Activated naive CD4-positive, alpha-beta T cell treated with anti-CD3 and anti-CD28 coated beads, Interleukin-2, amount 10 ng/mL, durations not matched to agents 7 days and 5 days (primary cell): ENCODE measurements at regions not wholly inside any gene's neighbourhood (a gene's known extent, or its start where the extent isn't known, plus 50 kb on each side); places are given as distances from the start of the nearest gene placed in this dataset.

Experiments used
- CTCF ChIA-PET: fragments of 350-600 bp; sonication (Branson Sonifier 250); formaldehyde crosslinking; loops from one replicate; lab custom pipeline; 2021; ENCODE audit warnings: antibody characterized with exemption; lab: Charles Lee
- DNase-seq: peaks from one replicate; pipeline ENCODE4 v3.0.0-alpha.2; 2020
- H3K27ac Mint-ChIP-seq: one replicate; pipeline ENCODE4 v1.8.0; 2021; ENCODE audit warnings: mild to moderate bottlenecking, moderate library complexity, mixed read lengths
- H3K27me3 Mint-ChIP-seq: one replicate; pipeline ENCODE4 v1.8.0; 2021; ENCODE audit warnings: mild to moderate bottlenecking, mixed read lengths
- H3K36me3 Mint-ChIP-seq: one replicate; pipeline ENCODE4 v1.8.0; 2021; ENCODE audit warnings: mixed read lengths
- H3K4me1 Mint-ChIP-seq: one replicate; pipeline ENCODE4 v1.8.0; 2021; ENCODE audit warnings: mixed read lengths
- H3K4me3 Mint-ChIP-seq: one replicate; pipeline ENCODE4 v1.8.0; 2021; ENCODE audit warnings: mild to moderate bottlenecking, moderate library complexity, mixed read lengths
- H3K9me3 Mint-ChIP-seq: one replicate; pipeline ENCODE4 v1.8.0; 2021; ENCODE audit warnings: mixed read lengths

GRCh38 chr12:86838711-86839110 is 582.5 kb upstream of the MGAT4C start:
- no peaks in the 10 kb centered on the region for H3K36me3 Mint-ChIP-seq
- H3K9me3 Mint-ChIP-seq, result peaks cover 7% of the 10 kb centered on the region
- H3K4me3 Mint-ChIP-seq, result no peak overlapping the region
- H3K27ac Mint-ChIP-seq, result no peak overlapping the region
- CTCF ChIA-PET, result no interaction called here
- no peaks in the 10 kb centered on the region for H3K27me3 Mint-ChIP-seq
- no peaks in the 10 kb centered on the region for H3K4me1 Mint-ChIP-seq
- no peak for DNase-seq

- H3K36me3 Mint-ChIP-seq, result no peaks in the 10 kb centered on the region
- H3K27me3 Mint-ChIP-seq, result no peaks in the 10 kb centered on the region
- H3K9me3 Mint-ChIP-seq, result peaks cover 5% of the 10 kb centered on the region
- H3K4me3 Mint-ChIP-seq, result no peak overlapping the region
- no peaks in the 10 kb centered on the region for H3K4me1 Mint-ChIP-seq
- H3K27ac Mint-ChIP-seq, result no peak overlapping the region
- DNase-seq, result no peak
- CTCF ChIA-PET, result no interaction called here
Observed at GRCh38 chr12:86838260-86838659, 582.1 kb upstream of the MGAT4C start.

GRCh38 chr12:86837246-86837645 is 581.1 kb upstream of the MGAT4C start:
- CTCF ChIA-PET, result interaction anchor here (0.6 kb wide), 1 partner anchor 92 kb away, joined by 4 read pairs; no protein-coding TSS in a partner anchor
- DNase-seq, result no peak
- H3K9me3 Mint-ChIP-seq, result peaks cover 5% of the 10 kb centered on the region
- no peaks in the 10 kb centered on the region for H3K4me1 Mint-ChIP-seq
- no peak overlapping the region for H3K4me3 Mint-ChIP-seq
- no peak overlapping the region for H3K27ac Mint-ChIP-seq
- H3K36me3 Mint-ChIP-seq, result no peaks in the 10 kb centered on the region
- H3K27me3 Mint-ChIP-seq, result no peaks in the 10 kb centered on the region

- no peak for DNase-seq
- H3K4me1 Mint-ChIP-seq, result no peaks in the 10 kb centered on the region
- H3K4me3 Mint-ChIP-seq, result no peak overlapping the region
- H3K9me3 Mint-ChIP-seq, result peaks cover 2% of the 10 kb centered on the region
- no peak overlapping the region for H3K27ac Mint-ChIP-seq
- no peaks in the 10 kb centered on the region for H3K36me3 Mint-ChIP-seq
- no peaks in the 10 kb centered on the region for H3K27me3 Mint-ChIP-seq
- CTCF ChIA-PET, result no interaction called here
Observed at GRCh38 chr12:86834217-86834616, 578.0 kb upstream of the MGAT4C start.

- H3K27me3 Mint-ChIP-seq, result no peaks in the 10 kb centered on the region
- no peak overlapping the region for H3K27ac Mint-ChIP-seq
- H3K4me1 Mint-ChIP-seq, result no peaks in the 10 kb centered on the region
- no peak overlapping the region for H3K4me3 Mint-ChIP-seq
- DNase-seq, result no peak
- H3K36me3 Mint-ChIP-seq, result no peaks in the 10 kb centered on the region
- H3K9me3 Mint-ChIP-seq, result peaks cover 5% of the 10 kb centered on the region
- CTCF ChIA-PET, result no interaction called here
Observed at GRCh38 chr12:86827409-86827808, 571.2 kb upstream of the MGAT4C start.

GRCh38 chr12:86826051-86826450 is 569.9 kb upstream of the MGAT4C start:
- Mint-ChIP-seq H3K4me1 (no peaks in the 10 kb centered on the region), H3K9me3 (peaks cover 5% of the 10 kb centered on the region), H3K27ac (no peak overlapping the region), H3K4me3 (no peak overlapping the region), H3K27me3 (no peaks in the 10 kb centered on the region), H3K36me3 (no peaks in the 10 kb centered on the region)
- CTCF ChIA-PET, result no interaction called here
- no peak for DNase-seq

- Mint-ChIP-seq H3K4me3 (no peak overlapping the region), H3K9me3 (peaks cover 2% of the 10 kb centered on the region), H3K4me1 (no peaks in the 10 kb centered on the region), H3K27ac (no peak overlapping the region), H3K27me3 (no peaks in the 10 kb centered on the region), H3K36me3 (no peaks in the 10 kb centered on the region)
- DNase-seq, result no peak
- CTCF ChIA-PET, result no interaction called here
Observed at GRCh38 chr12:86801439-86801838, 545.2 kb upstream of the MGAT4C start.

- no peak overlapping the region for H3K27ac Mint-ChIP-seq
- H3K4me1 Mint-ChIP-seq, result no peaks in the 10 kb centered on the region
- DNase-seq, result no peak
- CTCF ChIA-PET, result no interaction called here
- no peaks in the 10 kb centered on the region for H3K36me3 Mint-ChIP-seq
- no peak overlapping the region for H3K4me3 Mint-ChIP-seq
- no peaks in the 10 kb centered on the region for H3K27me3 Mint-ChIP-seq
- no peaks in the 10 kb centered on the region for H3K9me3 Mint-ChIP-seq
Observed at GRCh38 chr12:86799616-86800015, 543.4 kb upstream of the MGAT4C start.

GRCh38 chr12:86796550-86796949 is 540.4 kb upstream of the MGAT4C start:
- no peaks in the 10 kb centered on the region for H3K27me3 Mint-ChIP-seq
- no peak overlapping the region for H3K27ac Mint-ChIP-seq
- CTCF ChIA-PET, result no interaction called here
- no peaks in the 10 kb centered on the region for H3K36me3 Mint-ChIP-seq
- DNase-seq, result no peak
- H3K4me3 Mint-ChIP-seq, result no peak overlapping the region
- no peaks in the 10 kb centered on the region for H3K4me1 Mint-ChIP-seq
- no peaks in the 10 kb centered on the region for H3K9me3 Mint-ChIP-seq

- DNase-seq, result no peak
- H3K27ac Mint-ChIP-seq, result no peak overlapping the region
- CTCF ChIA-PET, result no interaction called here
- no peaks in the 10 kb centered on the region for H3K4me1 Mint-ChIP-seq
- H3K9me3 Mint-ChIP-seq, result peaks cover 2% of the 10 kb centered on the region
- no peaks in the 10 kb centered on the region for H3K27me3 Mint-ChIP-seq
- no peaks in the 10 kb centered on the region for H3K36me3 Mint-ChIP-seq
- H3K4me3 Mint-ChIP-seq, result no peak overlapping the region
Observed at GRCh38 chr12:86788661-86789060, 532.5 kb upstream of the MGAT4C start.

- H3K27ac Mint-ChIP-seq, result no peak overlapping the region
Observed at GRCh38 chr12:86787419-86787818, 531.2 kb upstream of the MGAT4C start.

GRCh38 chr12:86777325-86777724 is 521.1 kb upstream of the MGAT4C start:
- Mint-ChIP-seq H3K4me1 (no peaks in the 10 kb centered on the region), H3K4me3 (no peak overlapping the region), H3K36me3 (no peaks in the 10 kb centered on the region), H3K27ac (no peak overlapping the region), H3K9me3 (peaks cover 5% of the 10 kb centered on the region), H3K27me3 (no peaks in the 10 kb centered on the region)
- no peak for DNase-seq
- CTCF ChIA-PET, result no interaction called here

More at GRCh38 chr12:86787419-86787818, 531.2 kb upstream of the MGAT4C start:
- Mint-ChIP-seq H3K36me3 (no peaks in the 10 kb centered on the region), H3K4me3 (no peak overlapping the region), H3K27me3 (no peaks in the 10 kb centered on the region), H3K4me1 (no peaks in the 10 kb centered on the region), H3K9me3 (peaks cover 2% of the 10 kb centered on the region)
- DNase-seq, result no peak
- CTCF ChIA-PET, result no interaction called here

- CTCF ChIA-PET, result no interaction called here
- no peak overlapping the region for H3K4me3 Mint-ChIP-seq
- H3K36me3 Mint-ChIP-seq, result no peaks in the 10 kb centered on the region
- H3K9me3 Mint-ChIP-seq, result peaks cover 2% of the 10 kb centered on the region
- no peaks in the 10 kb centered on the region for H3K4me1 Mint-ChIP-seq
- H3K27me3 Mint-ChIP-seq, result no peaks in the 10 kb centered on the region
- H3K27ac Mint-ChIP-seq, result no peak overlapping the region
- no peak for DNase-seq
Observed at GRCh38 chr12:86774841-86775388, 518.7 kb upstream of the MGAT4C start.

- no peak overlapping the region for H3K27ac Mint-ChIP-seq
- no peak for DNase-seq
Observed at GRCh38 chr12:86772696-86773095, 516.5 kb upstream of the MGAT4C start.

GRCh38 chr12:86770871-86771270 is 514.7 kb upstream of the MGAT4C start:
- Mint-ChIP-seq H3K36me3 (no peaks in the 10 kb centered on the region), H3K9me3 (peaks cover 2% of the 10 kb centered on the region), H3K4me1 (no peaks in the 10 kb centered on the region), H3K4me3 (no peak overlapping the region), H3K27ac (no peak overlapping the region), H3K27me3 (no peaks in the 10 kb centered on the region)
- CTCF ChIA-PET, result no interaction called here
- no peak for DNase-seq

More at GRCh38 chr12:86772696-86773095, 516.5 kb upstream of the MGAT4C start:
- Mint-ChIP-seq H3K4me1 (no peaks in the 10 kb centered on the region), H3K4me3 (no peak overlapping the region), H3K36me3 (no peaks in the 10 kb centered on the region), H3K27me3 (no peaks in the 10 kb centered on the region), H3K9me3 (peaks cover 2% of the 10 kb centered on the region)
- CTCF ChIA-PET, result no interaction called here

- no peak overlapping the region for H3K4me3 Mint-ChIP-seq
- no peaks in the 10 kb centered on the region for H3K4me1 Mint-ChIP-seq
- H3K36me3 Mint-ChIP-seq, result no peaks in the 10 kb centered on the region
- peaks cover 2% of the 10 kb centered on the region for H3K9me3 Mint-ChIP-seq
- CTCF ChIA-PET, result no interaction called here
- H3K27ac Mint-ChIP-seq, result no peak overlapping the region
- H3K27me3 Mint-ChIP-seq, result no peaks in the 10 kb centered on the region
- no peak for DNase-seq
Observed at GRCh38 chr12:86748894-86749293, 492.7 kb upstream of the MGAT4C start.
